Keratinocyte (primary cell): ENCODE measurements at regions not wholly inside any gene's neighbourhood (a gene's known extent, or its start where the extent isn't known, plus 50 kb on each side); places are given as distances from the start of the nearest gene placed in this dataset.

Experiments used
- DNase-seq: peaks from one replicate; pipeline ENCODE4 v3.0.0-alpha.2; 2011; ENCODE audit warnings: low read depth, missing footprints, low spot score
- FAIRE-seq: peaks from 2 replicates; lab custom pipeline; 2011; peaks lifted over from hg19 to GRCh38; lab: Jason Lieb, UNC
- H2AFZ ChIP-seq: 2 replicates; pipeline ENCODE4 v1.6.0; 2012; ENCODE audit warnings: low read length, control low read depth, inconsistent platforms; ENCODE audit not compliant: control insufficient read depth
- H3K27ac ChIP-seq: 2 replicates; pipeline ENCODE4 v1.5.1; 2011; ENCODE audit warnings: low read length; ENCODE audit not compliant: control insufficient read depth, insufficient read depth
- H3K27me3 ChIP-seq: 3 replicates; pipeline ENCODE4 v1.6.0; 2011; ENCODE audit warnings: low read length; ENCODE audit not compliant: control insufficient read depth, insufficient read depth; ENCODE audit errors: extremely low read depth
- H3K36me3 ChIP-seq, 2 experiments: 2 replicates in 1 of 2; 3 replicates in 1 of 2; pipeline ENCODE4 v1.5.1; 2011; ENCODE audit warnings: low read length in 2 of 2, mild to moderate bottlenecking in 1 of 2; ENCODE audit not compliant: control insufficient read depth in 2 of 2, insufficient read depth in 2 of 2; ENCODE audit errors: extremely low read depth in 1 of 2
- H3K4me1 ChIP-seq: 3 replicates; pipeline ENCODE4 v1.5.1; 2011; ENCODE audit warnings: low read length; ENCODE audit not compliant: control insufficient read depth, insufficient read depth; ENCODE audit errors: extremely low read depth
- H3K4me2 ChIP-seq: 3 replicates; pipeline ENCODE4 v1.6.0; 2011; ENCODE audit warnings: low read depth, low read length; ENCODE audit not compliant: control insufficient read depth, insufficient read depth; ENCODE audit errors: extremely low read depth
- H3K4me3 ChIP-seq, 3 experiments: fragments of 200-600 bp in 1 of 3; sonication (generic) in 1 of 3; 2 replicates in 2 of 3; 3 replicates in 1 of 3; pipeline ENCODE4 v1.5.1; 2011 to 2016; ENCODE audit warnings: low read length in 3 of 3, mild to moderate bottlenecking in 3 of 3, control low read depth in 2 of 3, inconsistent platforms in 1 of 3, low read depth in 1 of 3, mixed read lengths in 1 of 3, mixed run types in 1 of 3, moderate library complexity in 1 of 3; ENCODE audit not compliant: control insufficient read depth in 2 of 3, insufficient read depth in 2 of 3; ENCODE audit errors: extremely low read depth in 1 of 3
- H3K79me2 ChIP-seq: 2 replicates; pipeline ENCODE4 v1.6.0; 2012; ENCODE audit warnings: low read length; ENCODE audit not compliant: control insufficient read depth, insufficient read depth
- H3K9ac ChIP-seq: 3 replicates; pipeline ENCODE4 v1.6.0; 2011; ENCODE audit warnings: low read length; ENCODE audit not compliant: control insufficient read depth, insufficient read depth; ENCODE audit errors: extremely low read depth
- H3K9me1 ChIP-seq: 3 replicates; pipeline ENCODE4 v1.6.0; 2011; ENCODE audit warnings: low read length; ENCODE audit not compliant: control insufficient read depth, insufficient read depth; ENCODE audit errors: extremely low read depth
- H3K9me3 ChIP-seq: 2 replicates; pipeline ENCODE4 v1.5.1; 2012; ENCODE audit warnings: low read depth, low read length; ENCODE audit not compliant: control insufficient read depth
- H4K20me1 ChIP-seq: 3 replicates; pipeline ENCODE4 v1.6.0; 2011; ENCODE audit warnings: low read length; ENCODE audit not compliant: control insufficient read depth, insufficient read depth; ENCODE audit errors: extremely low read depth
- CTCF ChIP-seq, 3 experiments: IDR thresholded peaks in 1 of 3; conservative IDR thresholded peaks in 1 of 3; optimal IDR thresholded peaks in 1 of 3; 2 replicates in 2 of 3; 3 replicates in 1 of 3; pipeline versions ENCODE3 to v1.5.1; 2011; ENCODE audit warnings: low read length in 3 of 3, mild to moderate bottlenecking in 3 of 3, moderate library complexity in 2 of 3, control low read depth in 1 of 3, inconsistent platforms in 1 of 3; ENCODE audit not compliant: insufficient read depth in 2 of 3; ENCODE audit errors: extremely low read depth in 1 of 3
- EZH2 ChIP-seq: IDR thresholded peaks from one replicate; pipeline ENCODE4 v1.6.1; 2012; ENCODE audit warnings: inconsistent platforms, mild to moderate bottlenecking, low read length, moderate library complexity
- dilution Hi-C: fragments of 300-500 bp; cut with MboI; formaldehyde crosslinking; loops from one replicate; pipeline ENCODE4 v1.7.0; 2020; ENCODE audit warnings: low sequenced_read_pairs; ENCODE audit not compliant: extremely low pct_ligation_motif_present

GRCh38 chr6:97438011-97438671, 155.1 kb upstream of the MMS22L start:
- FAIRE-seq: no peak
- TF ChIP-seq CTCF (optimal IDR thresholded peaks at IDR 0.05 in 1 of 3, IDR thresholded peaks at IDR 0.05 in 1 of 3, conservative IDR thresholded peaks at IDR 0.05 in 1 of 3; ENCODE audit: extremely low read depth in 1 of 3, insufficient read depth in 2 of 3, low read length in 3 of 3): no peak
- TF ChIP-seq EZH2: no peak

GRCh38 chr6:97440590-97441176, 157.7 kb upstream of the MMS22L start:
- Histone ChIP-seq H3K4me1 (no peaks in the 10 kb centered on the region), H3K9ac (no peak overlapping the region), H4K20me1 (no peaks in the 10 kb centered on the region), H3K27ac (no peak overlapping the region), H3K36me3 (no peaks in the 10 kb centered on the region), H3K79me2 (no peaks in the 10 kb centered on the region), H3K9me1 (no peaks in the 10 kb centered on the region), H3K9me3 (no peaks in the 10 kb centered on the region), H3K4me3 (no peak overlapping the region), H2AFZ (peak overlapping the region; percentile 20), H3K27me3 (no peaks in the 10 kb centered on the region), H3K4me2 (no peak overlapping the region)
- TF ChIP-seq EZH2: no peak
- TF ChIP-seq CTCF (optimal IDR thresholded peaks at IDR 0.05 in 1 of 3, IDR thresholded peaks at IDR 0.05 in 1 of 3, conservative IDR thresholded peaks at IDR 0.05 in 1 of 3; ENCODE audit: extremely low read depth in 1 of 3, insufficient read depth in 2 of 3, low read length in 3 of 3): peak; percentile 34 to 53 (median 44)
- FAIRE-seq (no peak), DNase-seq (no peak)
- dilution Hi-C loops: no loop called here

More at GRCh38 chr6:97438011-97438671, 155.1 kb upstream of the MMS22L start:
- no peaks in the 10 kb centered on the region for H3K4me1 ChIP-seq
- H4K20me1 ChIP-seq: no peaks in the 10 kb centered on the region
- no peak overlapping the region for H3K9ac ChIP-seq
- no peak overlapping the region for H3K4me3 ChIP-seq
- H3K79me2 ChIP-seq: no peaks in the 10 kb centered on the region
- DNase-seq: no peak
- H3K9me3 ChIP-seq: no peaks in the 10 kb centered on the region
- dilution Hi-C loops: no loop called here
- no peak overlapping the region for H2AFZ ChIP-seq
- no peaks in the 10 kb centered on the region for H3K9me1 ChIP-seq
- H3K4me2 ChIP-seq: no peak overlapping the region
- H3K27me3 ChIP-seq: no peaks in the 10 kb centered on the region
- H3K36me3 ChIP-seq: no peaks in the 10 kb centered on the region
- no peak overlapping the region for H3K27ac ChIP-seq
